HG02642 (cell line): ENCODE measurements at regions not wholly inside any gene's neighbourhood (a gene's known extent, or its start where the extent isn't known, plus 50 kb on each side); places are given as distances from the start of the nearest gene placed in this dataset.
"Not testable (repeated sequence)": the region's sequence is repeated elsewhere in the genome, so short reads cannot be mapped to it uniquely, and the experiment has no call there.

Experiments
- ATAC-seq: cut with Tn5 transposase; IDR thresholded peaks from one replicate; pipeline ENCODE4 v1.9.1; 2021; ENCODE audit warnings: mild to moderate bottlenecking; ENCODE audit not compliant: unreplicated experiment, poor library complexity

DNA sequence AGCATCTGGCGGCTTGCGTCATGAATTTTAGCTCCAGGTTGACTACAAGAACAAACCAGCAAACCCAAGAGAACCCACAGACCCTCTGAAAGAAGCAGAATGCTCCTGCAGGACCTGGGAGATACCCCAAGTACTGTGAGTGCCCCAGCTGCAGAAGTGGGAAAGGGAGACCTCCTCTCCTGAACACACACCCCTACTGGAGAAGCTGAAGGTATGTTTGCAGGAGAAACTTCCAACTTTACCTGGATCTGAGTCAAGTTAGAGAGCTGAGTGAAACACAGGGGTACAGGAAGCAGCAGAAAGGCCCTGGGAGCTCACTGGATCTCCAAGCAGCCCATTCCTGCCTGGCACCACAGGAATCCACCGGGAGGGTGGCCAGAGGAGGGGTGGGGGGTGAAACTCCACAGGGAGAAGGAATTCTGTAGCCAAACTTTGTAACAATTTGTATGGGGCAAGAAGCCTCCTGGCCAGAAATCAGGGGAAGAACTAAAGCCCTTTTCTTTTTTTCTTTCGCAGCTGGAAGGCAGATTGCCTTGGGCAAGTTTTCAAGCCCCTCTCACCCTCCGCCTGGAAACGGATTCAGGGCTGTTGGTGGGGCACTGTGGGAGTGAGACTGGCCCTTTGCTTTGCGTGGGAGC is 576.2 kb downstream of the BNC2 start:
- ATAC-seq, result no peak

DNA sequence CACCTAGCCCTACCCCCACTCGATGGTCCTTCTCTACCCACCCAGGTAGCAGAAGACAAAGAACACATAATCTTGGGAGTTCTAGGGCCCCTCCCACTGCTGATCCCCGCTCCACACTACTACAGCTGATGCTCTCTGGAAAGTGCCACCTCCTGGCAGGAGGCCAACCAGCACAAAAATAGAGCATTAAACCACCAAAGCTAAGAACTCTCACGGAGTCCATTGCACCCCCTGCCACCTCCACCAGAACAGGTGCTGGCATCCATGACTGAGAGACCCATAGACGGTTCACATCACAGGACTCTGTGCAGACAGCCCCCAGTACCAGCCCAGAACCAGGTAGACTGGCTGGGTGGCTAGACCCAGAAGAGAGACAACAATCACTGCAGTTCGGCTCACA is 575.5 kb downstream of the BNC2 start:
- ATAC-seq, result not testable (repeated sequence)

DNA sequence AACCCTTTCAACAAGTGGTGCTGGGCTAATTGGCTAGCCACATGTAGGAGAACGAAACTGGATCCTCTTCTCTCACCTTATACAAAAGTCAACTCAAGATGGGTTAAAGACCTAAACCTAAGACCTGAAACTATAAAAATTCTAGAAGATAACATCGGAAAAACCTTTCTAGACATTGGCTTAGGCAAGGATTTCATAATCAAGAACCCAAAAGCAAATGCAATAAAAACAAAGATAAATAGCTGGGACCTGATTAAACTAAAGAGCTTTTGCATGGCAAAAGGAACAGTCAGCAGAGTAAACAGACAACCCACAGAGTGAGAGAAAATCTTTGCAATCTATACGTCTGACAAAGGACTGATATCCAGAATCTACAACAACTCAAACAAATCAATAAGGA is 571.1 kb downstream of the BNC2 start:
- ATAC-seq, result not testable (repeated sequence)

DNA sequence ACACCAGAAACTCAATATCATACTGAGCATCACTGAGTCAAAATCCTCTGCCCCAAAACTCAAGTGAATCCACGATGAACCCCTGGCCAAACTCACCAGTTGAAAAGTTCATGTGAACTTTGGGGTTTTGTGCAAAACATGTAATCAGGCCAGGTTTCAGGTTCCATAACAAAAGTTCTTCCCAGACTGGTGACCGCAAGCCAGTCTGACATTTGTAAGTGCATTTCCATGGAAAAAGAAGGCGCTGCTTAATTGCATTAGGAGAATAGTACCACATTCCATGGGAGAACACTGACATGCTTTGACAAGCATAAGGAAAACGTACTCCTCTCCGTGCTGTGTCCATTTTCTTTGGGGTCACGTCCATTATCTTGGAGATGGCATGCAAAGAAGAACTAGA is 567.0 kb downstream of the BNC2 start:
- no peak for ATAC-seq

DNA sequence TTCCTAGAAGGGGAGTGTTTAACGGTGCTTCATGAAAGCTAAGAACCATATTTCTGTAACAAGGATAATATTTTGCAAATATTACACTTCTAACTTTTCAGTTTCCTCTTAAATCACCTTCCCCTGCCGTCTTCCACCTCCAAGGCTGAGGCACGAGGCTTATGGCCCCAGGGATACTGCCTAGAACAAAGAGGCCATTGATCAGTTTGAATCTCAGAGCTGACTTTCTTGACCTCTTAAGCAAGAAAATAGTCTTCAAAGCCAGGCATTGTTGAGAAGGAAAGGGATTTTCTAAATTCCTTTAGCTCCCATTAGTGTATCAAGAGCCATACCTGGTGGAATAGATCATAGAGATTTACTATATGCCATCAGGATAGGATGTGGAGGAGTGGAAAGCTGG is 566.2 kb downstream of the BNC2 start:
- ATAC-seq, result no peak

DNA sequence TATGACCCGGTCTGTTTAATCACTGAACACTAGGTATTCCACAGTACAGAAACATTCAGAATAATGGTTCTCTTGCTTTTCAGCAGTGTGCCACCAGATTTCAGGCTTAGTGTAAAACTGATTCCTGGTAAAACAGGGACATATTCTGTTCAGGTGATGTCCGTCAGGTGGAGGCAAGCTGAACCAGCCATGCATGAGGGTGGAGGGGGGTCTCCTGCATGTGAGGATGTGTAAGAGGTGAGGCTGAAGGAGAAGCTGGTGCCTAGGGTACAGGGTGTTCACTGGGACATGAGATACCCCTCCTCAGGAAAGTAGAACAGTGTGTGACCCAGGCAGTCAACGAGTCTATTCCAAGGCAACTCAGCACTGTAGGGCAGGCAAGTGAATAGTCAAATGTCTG is 563.9 kb downstream of the BNC2 start:
- ATAC-seq, result no peak

DNA sequence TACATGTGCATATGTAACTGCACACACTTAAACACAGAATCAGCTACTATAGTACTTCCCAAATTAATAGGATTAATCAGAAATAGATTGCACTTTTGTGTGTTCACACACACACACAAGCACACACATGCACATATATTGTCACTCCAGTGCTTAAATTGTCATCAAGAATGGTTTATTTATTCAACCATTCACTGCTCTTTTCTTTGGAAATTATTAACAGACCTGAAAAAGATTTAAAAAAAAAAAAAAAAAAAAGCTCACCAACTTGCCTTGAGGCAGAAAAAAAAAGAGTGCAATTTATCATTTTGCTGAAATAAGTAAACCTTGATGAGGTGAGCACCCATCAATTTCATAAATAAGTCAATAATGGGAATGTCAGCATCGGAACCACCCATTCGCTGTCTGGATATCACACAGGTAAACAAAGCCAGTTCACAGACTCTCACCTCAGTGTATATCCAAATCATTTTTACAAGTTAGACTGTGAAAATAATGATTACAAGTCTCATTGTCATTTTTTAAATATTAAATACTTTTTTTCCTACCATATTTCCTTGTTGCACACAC is 562.8 kb downstream of the BNC2 start:
- ATAC-seq, result no peak

DNA sequence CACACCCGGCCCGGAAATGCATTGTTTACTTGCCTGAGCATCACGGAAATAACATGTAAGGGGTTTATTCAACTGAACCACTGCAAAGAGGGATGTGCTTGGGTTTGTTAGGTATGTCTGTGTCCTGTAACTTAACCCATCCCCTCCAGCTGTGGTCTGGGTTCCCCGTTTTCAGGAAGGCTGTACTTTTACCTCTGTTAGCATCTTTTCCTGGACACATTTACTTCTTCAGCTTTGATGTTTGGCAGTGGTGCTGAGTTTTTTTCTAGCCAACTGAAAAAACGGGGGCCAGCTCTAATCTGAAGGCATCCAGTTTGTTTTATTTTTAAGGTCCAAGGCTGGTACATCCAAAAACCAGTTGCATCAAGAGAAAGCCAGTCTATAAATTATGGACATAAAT is 561.8 kb downstream of the BNC2 start:
- ATAC-seq, result no peak

DNA sequence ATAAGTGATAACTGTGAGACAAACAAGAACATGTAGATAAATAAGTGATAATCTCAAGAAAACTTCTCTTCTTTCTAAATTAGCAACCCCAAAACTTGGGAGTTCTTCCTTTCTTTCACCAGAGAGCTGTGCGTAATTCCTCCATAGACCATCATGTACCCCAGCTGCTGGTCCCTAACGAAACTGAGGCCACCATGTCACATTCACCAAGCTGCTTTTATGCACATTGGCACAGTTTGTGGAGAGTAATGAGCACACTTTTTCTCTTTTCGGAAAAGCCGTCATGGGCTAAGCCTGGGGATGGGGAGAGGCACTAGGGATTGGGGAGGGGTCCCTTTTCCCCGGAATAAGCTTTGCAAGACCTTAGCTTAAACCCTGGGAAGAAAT is 561.4 kb downstream of the BNC2 start:
- no peak for ATAC-seq

DNA sequence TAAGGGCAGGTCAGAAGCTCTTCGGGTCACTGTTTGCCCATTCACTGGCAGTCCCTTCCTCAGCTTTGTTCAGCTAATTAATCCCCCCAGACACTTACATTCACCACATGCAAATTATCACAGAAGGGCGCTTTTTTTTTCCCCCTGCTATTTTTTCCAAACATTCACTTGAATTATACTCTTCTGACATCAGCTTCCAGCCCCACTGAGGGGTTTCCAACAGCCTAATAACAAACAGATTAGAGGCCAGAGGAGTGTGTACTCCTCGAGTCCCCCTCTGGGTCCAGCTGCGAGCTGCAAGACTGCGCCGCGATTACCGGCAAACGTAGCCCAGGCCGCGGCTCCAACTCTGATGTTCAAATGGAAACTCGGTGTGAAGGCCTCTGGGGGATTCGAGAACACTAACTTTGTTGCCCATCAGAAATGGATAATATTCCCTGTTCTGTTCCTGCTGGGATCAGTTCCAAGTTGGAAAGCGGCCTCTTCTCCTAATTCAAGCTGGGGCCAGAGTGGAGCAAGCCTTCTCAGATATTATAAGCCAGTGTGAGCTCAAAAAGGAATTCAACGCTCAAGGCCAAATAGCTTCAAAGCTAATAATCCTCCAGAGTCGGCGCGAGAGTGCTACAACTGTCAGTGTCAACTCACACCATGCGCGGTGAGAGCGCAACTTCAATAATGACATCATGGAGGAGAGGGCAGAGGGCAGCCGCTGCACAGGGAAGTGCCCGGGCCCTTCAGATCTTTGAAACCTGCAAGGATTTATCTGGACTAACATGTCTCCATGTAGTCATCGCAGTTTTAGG is 560.8 kb downstream of the BNC2 start:
- ATAC-seq, result no peak

DNA sequence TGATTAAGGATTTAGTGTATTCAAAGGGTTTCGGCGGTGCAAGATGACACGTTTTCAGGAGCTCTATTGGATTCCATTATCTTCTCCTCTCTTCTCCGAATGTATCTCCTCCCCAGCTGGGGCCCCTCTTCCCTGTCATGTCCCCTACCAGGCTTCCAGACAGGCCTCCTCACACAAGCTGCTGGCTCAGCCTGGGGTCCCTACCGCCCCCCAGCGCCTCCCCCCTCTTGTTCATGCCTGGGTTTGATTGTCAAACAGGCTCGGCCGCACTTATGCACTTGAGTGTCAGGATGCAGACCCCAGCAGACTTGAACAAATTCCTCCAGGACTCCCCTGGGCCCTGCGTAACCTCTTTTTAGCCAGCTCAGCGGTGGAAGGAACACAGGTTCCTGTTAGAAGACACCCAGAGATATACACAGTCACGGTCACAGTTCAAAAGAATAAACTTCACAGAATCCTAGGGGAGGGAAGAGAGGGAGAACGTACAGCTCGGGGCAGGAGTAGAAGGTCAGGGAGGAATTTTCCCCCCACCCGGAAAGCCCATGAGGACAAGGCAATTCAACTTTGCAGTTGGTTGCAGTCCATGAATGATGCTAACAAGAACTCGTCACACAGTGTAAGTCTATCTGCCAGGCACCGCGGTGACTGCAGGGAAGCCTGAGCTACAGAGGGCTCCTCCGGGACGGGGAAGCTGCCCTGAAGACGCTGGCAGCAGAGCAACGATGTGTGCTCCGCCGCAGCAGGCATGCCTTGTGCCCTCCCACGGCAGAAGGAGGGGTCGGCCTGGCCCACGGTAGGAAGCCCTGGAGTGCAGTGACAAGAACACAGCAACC is 560.0 kb downstream of the BNC2 start:
- ATAC-seq, result no peak

DNA sequence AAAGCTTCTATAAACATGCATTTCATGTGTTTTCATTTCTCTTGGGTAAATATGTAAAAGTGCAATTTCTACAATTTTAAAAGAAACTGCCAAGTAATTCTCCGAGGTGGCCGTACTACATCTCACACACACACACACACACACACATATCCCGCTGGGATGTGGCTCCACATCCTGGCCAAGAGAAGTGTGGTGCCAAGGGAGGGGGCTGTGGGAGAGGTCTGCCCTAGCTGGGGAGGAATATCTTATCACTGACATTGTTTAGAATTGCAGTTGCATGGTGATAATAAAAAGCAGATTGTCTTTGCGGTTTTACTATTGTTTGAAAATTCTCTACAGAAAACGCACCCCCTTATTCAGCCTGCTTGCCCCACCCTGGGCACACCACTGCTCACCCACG is 558.4 kb downstream of the BNC2 start:
- no peak for ATAC-seq

DNA sequence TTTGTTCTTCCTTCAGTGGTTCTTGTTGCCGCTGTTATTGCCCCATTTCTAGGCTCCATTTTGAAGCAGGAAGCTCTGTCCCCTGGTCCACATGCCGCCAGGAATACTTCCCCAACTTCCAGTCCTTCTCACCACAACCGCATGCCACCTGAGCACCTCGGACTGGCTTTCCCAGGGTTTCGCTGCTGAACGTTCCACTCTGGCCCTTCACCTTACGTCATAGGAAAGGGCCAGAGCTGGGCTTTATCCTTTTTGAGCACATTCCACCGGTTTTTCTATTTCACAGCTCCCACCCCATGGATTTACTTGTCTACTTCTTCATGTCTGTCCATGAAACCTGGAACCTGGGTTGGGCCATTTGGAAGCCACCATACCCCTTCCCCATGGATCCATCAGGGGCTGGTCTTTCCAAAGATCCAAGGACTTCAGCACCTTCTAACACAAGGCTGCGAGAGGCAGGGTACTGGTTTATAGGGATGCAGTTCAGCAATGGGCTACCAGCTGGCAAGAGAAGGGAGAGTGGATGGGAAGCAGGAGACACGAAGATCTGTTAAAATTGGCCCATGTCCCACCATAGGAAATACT is 557.4 kb downstream of the BNC2 start:
- no peak for ATAC-seq

DNA sequence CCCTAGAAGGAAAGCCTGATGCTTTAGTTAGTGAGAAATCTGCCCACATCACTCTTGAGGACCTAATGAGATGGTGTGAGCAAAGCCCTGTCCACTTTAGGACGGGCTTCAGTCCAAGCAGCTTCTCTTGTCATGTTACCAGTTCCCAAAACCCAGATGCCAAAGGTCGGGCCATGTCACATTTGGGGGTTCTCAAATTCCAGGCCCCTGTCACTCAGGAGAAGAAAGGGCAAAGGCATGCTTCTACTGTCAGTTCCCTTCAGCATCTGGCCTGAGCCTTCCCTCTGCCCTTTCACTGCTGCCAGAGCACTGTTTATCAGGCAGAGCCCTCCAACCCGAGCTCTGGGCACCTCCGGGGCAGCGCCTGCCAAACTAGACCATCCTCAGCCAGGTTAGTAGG is 556.0 kb downstream of the BNC2 start:
- ATAC-seq, result no peak

DNA sequence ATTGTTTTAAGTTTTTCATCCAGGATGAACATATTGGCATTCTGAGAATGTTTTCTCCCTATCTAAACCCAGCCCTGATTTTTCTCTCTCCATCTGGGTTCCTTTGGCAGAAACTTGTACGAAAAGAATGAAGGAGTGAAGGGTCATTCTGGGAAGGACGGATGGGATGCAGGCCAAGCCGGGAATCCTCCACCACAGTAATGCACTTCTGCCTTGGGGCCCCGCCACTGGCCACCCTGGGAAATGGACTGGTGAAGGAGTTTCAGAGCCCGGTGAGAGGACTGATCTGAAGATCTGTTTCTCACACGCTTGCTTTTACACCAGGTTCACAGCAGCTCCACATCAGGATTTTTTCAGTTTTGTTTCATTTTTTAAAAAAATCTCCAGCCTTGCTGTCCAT is 554.8 kb downstream of the BNC2 start:
- ATAC-seq, result no peak

DNA sequence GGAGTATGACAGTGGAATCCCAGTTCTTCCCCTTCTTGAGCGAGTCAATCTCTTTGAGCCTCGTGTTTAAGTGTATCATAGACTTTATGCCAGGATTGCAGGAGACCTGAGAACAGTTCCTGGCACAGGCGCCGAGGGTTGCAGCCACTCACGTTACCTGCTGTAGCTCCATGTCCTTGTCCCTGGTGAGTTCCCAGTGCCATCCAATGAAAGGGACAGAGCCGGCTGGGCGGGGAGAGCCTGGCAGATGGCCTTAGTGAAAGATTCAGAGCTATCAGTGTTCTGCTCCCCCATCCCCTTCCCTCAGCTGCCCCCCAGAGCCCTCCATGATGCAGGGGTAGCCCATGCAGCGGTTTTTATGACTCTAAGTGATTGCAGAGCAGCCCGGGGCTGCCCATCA is 554.0 kb downstream of the BNC2 start:
- ATAC-seq, result no peak

DNA sequence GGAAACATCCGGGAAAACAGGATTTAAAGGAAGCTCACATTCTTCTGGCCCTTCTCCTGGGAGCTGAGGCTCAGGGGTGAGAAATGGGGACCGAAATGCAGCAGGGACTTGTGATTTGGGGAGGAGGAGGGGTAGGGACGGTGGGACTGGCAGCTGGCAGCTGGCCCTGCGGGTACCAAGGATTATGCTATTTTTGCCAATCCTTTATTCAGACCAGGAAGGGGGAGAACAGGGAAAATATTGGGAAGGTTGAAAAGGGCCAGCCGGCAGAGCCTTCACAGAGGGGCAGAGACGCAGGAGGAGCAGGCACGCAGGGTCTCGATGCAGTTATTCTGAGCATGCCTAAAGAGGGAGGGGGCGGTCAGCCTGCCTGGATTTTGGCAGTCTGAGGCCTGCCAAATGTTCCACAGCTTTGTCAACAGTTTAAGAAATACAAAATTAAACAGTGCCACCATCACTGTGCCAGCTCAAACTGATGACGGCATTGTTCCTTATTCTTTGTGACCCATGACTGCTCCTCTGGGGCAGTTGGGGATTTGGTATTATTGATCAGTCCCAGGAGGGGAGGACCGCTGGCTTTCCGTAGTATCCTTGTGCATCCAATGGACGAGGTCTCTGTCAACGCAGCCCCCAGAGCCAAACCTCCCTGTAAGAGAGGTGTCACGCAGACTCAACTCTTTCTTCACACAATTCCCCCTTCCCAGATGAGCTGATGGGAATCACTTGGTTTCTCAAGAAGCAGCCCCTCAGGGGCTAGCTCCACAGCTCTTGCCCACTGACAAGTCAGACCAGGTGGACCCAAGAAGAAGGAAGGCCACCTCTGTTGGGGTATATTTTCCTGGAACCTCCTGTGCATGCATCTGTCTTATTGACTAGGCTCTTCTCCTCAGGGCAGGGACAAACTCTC is 553.3 kb downstream of the BNC2 start:
- no peak for ATAC-seq

DNA sequence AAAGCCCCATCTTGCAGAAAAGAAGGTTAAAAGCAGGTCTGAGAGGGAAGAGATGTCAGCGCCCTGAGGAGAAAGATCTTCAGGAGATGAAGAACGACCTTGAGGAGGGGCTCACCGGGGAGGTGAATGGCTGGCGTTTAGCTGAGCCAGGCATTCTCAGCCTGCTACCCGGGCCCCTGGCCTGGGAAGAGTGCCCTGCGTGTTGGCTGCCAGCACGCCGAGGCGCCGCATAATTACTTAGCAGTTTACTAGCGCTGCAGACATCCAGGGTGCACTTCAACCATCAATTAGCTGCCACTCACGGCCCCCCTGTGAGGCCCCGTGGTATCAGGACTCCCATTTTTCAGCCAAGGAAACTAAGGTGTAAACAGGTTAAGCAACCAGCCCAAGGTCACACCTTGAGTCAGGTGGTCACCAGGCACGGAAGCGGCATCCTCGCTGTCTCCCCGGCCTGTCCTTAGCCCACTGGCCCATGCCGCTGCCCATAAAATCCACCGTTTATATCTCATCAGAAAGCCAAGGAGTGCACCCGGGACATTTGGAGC is 551.9 kb downstream of the BNC2 start:
- no peak for ATAC-seq

DNA sequence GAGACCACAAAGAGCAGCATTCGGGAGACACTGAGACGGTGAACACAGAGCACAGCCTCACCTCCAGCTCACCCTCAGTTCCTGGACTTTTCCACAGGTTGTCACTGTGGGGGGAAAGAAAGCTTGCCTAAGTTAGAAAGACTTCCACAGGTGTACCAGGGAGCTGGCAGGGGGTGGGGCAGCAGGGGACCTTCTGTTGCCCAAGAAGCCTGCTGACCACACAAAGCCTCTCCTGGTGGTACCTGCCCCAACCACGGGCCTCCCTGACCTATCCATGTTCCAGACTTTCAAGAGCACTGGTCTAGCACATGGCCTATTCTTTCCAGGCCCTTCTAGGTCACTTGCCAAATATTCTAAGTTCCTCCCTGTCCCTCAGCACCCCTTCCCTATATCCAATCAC is 550.8 kb downstream of the BNC2 start:
- ATAC-seq, result no peak
